Karpas-422 (cell line): ENCODE measurements at regions not wholly inside any gene's neighbourhood (a gene's known extent, or its start where the extent isn't known, plus 50 kb on each side); places are given as distances from the start of the nearest gene placed in this dataset.
A peak's percentile ranks its signal among the peaks of the same experiment; 100 is the strongest.

Experiments
- DNase-seq: peaks from one replicate; pipeline ENCODE4 v3.0.0-alpha.2; 2015
- H2AFZ ChIP-seq: fragments of 200-600 bp; sonication (generic); 2 replicates; pipeline ENCODE4 v1.6.1; 2014; ENCODE audit warnings: antibody characterized with exemption, low read length, mixed read lengths
- H3K27ac ChIP-seq: fragments of 200-600 bp; sonication (generic); 2 replicates; pipeline ENCODE4 v1.5.1; 2014; ENCODE audit warnings: mild to moderate bottlenecking, low read length, moderate library complexity
- H3K27me3 ChIP-seq: fragments of 200-600 bp; sonication (generic); 2 replicates; pipeline ENCODE4 v1.6.1; 2014; ENCODE audit warnings: low read length, mixed read lengths
- H3K36me3 ChIP-seq: fragments of 200-600 bp; sonication (generic); 2 replicates; pipeline ENCODE4 v1.6.1; 2014; ENCODE audit warnings: low read length, mixed read lengths; ENCODE audit not compliant: insufficient read depth
- H3K4me1 ChIP-seq: fragments of 200-600 bp; sonication (generic); 2 replicates; pipeline ENCODE4 v1.6.1; 2014; ENCODE audit warnings: mild to moderate bottlenecking, low read length, mixed read lengths
- H3K4me2 ChIP-seq: fragments of 200-600 bp; sonication (generic); 2 replicates; pipeline ENCODE4 v1.6.1; 2014; ENCODE audit warnings: low read length, low read depth, mild to moderate bottlenecking; ENCODE audit not compliant: poor library complexity, severe bottlenecking
- H3K4me3 ChIP-seq: fragments of 200-600 bp; sonication (generic); 2 replicates; pipeline ENCODE4 v1.5.1; 2014; ENCODE audit warnings: mild to moderate bottlenecking, antibody characterized with exemption, low read length, mixed read lengths
- H3K79me2 ChIP-seq: fragments of 200-600 bp; sonication (generic); 2 replicates; pipeline ENCODE4 v1.6.1; 2014; ENCODE audit warnings: mild to moderate bottlenecking, low read length, mixed read lengths
- H3K9ac ChIP-seq: fragments of 200-600 bp; sonication (generic); 2 replicates; pipeline ENCODE4 v1.6.0; 2014; ENCODE audit warnings: low read length
- H3K9me2 ChIP-seq: fragments of 200-600 bp; sonication (generic), shearing (Covaris generic); replicated peaks from 2 replicates; pipeline ENCODE4 v1.6.0; 2014; ENCODE audit warnings: mild to moderate bottlenecking, low read length, moderate library complexity; ENCODE audit not compliant: insufficient read depth
- H3K9me3 ChIP-seq: fragments of 300-700, 200-600 bp; sonication (generic); 2 replicates; pipeline ENCODE4 v1.6.1; 2014; ENCODE audit warnings: low read length, mixed read lengths
- H4K20me1 ChIP-seq: fragments of 200-600 bp; sonication (generic); 2 replicates; pipeline ENCODE4 v1.6.1; 2014; ENCODE audit warnings: mild to moderate bottlenecking, antibody characterized with exemption, low read length, low read depth; ENCODE audit not compliant: insufficient read depth

DNA sequence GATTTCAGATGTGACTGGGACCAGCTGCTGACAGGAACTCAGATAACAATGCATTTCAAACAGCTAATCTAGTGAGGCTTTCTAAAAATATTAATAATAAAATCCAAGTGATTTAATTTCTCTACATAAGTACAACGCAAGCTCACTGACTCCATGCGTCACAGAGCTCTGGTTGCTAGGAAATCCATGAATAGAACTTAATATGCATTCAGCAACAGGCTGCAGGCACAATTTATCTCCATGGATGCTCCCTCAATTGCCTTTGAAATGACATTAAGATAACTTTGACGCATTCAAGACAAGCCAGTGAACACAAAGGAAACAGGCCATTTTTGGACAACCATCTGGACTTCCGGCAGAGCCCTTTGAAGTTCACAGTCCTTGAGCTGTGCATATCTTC is 118.7 kb upstream of the COL1A2 start:
- no peak overlapping the region for H3K9ac ChIP-seq
- H3K9me2 ChIP-seq = no peaks in the 10 kb centered on the region
- no peak overlapping the region for H3K4me2 ChIP-seq
- no peak overlapping the region for H3K27ac ChIP-seq
- DNase-seq = no peak
- H3K4me3 ChIP-seq = no peak overlapping the region
- H3K27me3 ChIP-seq = no peaks in the 10 kb centered on the region
- H3K9me3 ChIP-seq = no peaks in the 10 kb centered on the region
- no peaks in the 10 kb centered on the region for H3K79me2 ChIP-seq
- no peaks in the 10 kb centered on the region for H4K20me1 ChIP-seq
- no peaks in the 10 kb centered on the region for H3K4me1 ChIP-seq
- H3K36me3 ChIP-seq = no peaks in the 10 kb centered on the region
- H2AFZ ChIP-seq = no peak overlapping the region

DNA sequence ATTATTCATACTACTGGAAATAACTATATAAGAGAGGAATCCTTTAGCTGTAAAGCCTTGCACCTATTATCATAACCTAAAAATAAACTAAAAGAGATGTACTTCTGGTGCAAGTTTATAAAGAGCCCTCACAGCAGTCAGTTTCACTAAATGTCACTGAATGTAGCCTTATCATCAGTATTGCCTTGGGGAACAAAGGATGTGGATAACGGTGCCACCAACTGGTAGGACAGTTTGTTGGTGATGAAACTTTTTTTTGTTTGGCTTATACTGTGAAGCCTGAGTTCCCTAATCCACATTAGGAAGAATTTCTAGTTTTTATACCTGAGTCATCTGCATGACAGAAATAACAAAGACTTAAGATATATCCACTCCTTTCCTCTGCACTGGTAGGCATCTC is 117.9 kb upstream of the COL1A2 start:
- peak; percentile 44 for DNase-seq

DNA sequence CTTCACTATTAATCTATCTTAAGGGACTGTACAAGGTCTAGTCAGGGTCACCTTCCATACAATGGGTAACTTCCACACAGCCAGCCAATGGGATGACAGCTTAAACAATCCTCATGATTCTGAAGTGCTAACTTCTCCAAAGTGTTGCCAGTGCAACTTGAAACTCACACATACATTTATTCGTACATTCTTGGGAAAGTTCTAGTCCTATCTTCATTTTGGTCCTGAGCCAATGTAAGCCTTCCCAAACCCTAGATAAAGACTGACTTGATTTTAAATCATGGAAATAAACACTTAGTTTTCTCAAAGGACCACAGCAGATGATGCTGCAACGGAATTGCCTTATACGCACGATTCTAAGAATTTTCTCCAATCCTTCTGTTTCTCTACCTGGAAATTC is 117.5 kb upstream of the COL1A2 start:
- no peaks in the 10 kb centered on the region for H3K27me3 ChIP-seq
- DNase-seq = no peak
- H3K4me1 ChIP-seq = no peaks in the 10 kb centered on the region
- H2AFZ ChIP-seq = no peak overlapping the region
- H3K9ac ChIP-seq = no peak overlapping the region
- no peaks in the 10 kb centered on the region for H3K9me3 ChIP-seq
- H3K79me2 ChIP-seq = no peaks in the 10 kb centered on the region
- H4K20me1 ChIP-seq = no peaks in the 10 kb centered on the region
- no peaks in the 10 kb centered on the region for H3K36me3 ChIP-seq
- H3K4me3 ChIP-seq = no peak overlapping the region
- H3K4me2 ChIP-seq = no peak overlapping the region
- H3K9me2 ChIP-seq = no peaks in the 10 kb centered on the region
- H3K27ac ChIP-seq = no peak overlapping the region

More for the DNA sequence above, 117.9 kb upstream of the COL1A2 start:
- no peaks in the 10 kb centered on the region for H3K9me3 ChIP-seq
- no peak overlapping the region for H3K27ac ChIP-seq
- H3K4me1 ChIP-seq = no peaks in the 10 kb centered on the region
- no peak overlapping the region for H3K4me3 ChIP-seq
- no peaks in the 10 kb centered on the region for H4K20me1 ChIP-seq
- no peaks in the 10 kb centered on the region for H3K9me2 ChIP-seq
- no peaks in the 10 kb centered on the region for H3K36me3 ChIP-seq
- no peaks in the 10 kb centered on the region for H3K79me2 ChIP-seq
- H2AFZ ChIP-seq = no peak overlapping the region
- no peak overlapping the region for H3K4me2 ChIP-seq
- H3K27me3 ChIP-seq = no peaks in the 10 kb centered on the region
- no peak overlapping the region for H3K9ac ChIP-seq

DNA sequence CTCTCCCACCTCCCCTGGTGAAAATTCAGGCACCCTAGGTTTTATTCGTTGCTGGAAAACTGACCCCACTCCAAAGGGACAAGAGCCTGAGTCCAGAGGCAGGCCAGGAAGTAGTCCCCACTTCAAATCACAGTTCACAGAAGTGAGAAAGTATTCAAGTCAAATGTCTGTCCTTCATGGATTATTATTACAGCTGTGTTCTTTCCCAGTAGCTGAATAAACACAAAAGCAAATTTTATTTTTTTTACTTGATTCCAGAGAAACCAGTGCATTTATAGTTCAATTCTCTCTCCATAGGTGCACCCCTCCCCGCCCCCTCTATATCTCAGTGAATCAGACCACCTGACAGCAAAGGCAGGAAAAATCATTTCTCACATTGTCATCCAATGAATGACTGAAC is 113.8 kb upstream of the COL1A2 start:
- no peak for DNase-seq
- Histone ChIP-seq H4K20me1 (no peaks in the 10 kb centered on the region), H2AFZ (no peak overlapping the region), H3K79me2 (no peaks in the 10 kb centered on the region), H3K9me2 (no peaks in the 10 kb centered on the region), H3K36me3 (no peaks in the 10 kb centered on the region), H3K27me3 (no peaks in the 10 kb centered on the region), H3K9ac (no peak overlapping the region), H3K4me1 (no peaks in the 10 kb centered on the region), H3K27ac (no peak overlapping the region), H3K9me3 (no peaks in the 10 kb centered on the region), H3K4me2 (no peak overlapping the region), H3K4me3 (no peak overlapping the region)

DNA sequence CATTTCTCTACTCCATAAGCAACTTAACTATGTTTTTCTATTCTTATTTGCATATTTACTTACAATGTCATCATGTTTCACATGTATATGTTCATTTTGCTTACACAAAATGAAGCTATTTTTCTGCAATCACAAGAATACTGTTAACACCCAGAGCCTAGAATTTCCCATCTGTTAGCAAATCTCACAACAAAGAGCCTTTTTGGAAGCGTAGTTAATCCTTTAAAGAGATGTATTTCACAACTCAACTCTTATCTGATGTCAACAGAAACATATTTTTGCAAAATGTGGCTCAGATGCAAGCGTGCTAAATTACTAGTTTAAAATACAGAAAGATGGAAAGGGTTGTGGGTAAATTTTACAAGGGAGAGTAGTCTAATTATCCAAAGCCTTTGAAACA is 110.6 kb upstream of the COL1A2 start:
- Histone ChIP-seq H2AFZ (no peak overlapping the region), H3K4me1 (no peaks in the 10 kb centered on the region), H4K20me1 (no peaks in the 10 kb centered on the region), H3K9me3 (no peaks in the 10 kb centered on the region), H3K27me3 (no peaks in the 10 kb centered on the region), H3K4me3 (no peak overlapping the region), H3K9ac (no peak overlapping the region), H3K27ac (no peak overlapping the region), H3K4me2 (no peak overlapping the region), H3K36me3 (no peaks in the 10 kb centered on the region), H3K79me2 (no peaks in the 10 kb centered on the region), H3K9me2 (no peaks in the 10 kb centered on the region)
- no peak for DNase-seq

DNA sequence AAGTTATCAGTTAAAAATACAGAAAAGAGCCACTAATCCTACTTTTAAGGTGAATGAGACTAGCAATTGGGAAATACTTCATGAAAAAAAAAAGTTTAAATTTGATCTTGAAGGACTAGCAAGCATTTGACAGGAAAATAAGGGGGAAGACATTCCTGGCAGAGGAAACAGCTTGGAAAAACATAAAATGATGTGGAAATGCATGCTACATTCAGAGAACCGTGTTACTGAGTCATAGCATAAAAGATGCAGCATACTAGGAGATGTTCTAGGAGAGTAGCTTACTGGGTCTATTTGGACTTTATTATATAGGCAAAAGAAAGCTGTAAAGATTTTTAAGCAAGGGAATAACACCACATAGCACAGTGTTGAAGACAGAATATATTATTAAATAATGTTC is 108.6 kb upstream of the COL1A2 start:
- no peak overlapping the region for H2AFZ ChIP-seq
- no peaks in the 10 kb centered on the region for H3K9me2 ChIP-seq
- H4K20me1 ChIP-seq = no peaks in the 10 kb centered on the region
- no peaks in the 10 kb centered on the region for H3K36me3 ChIP-seq
- no peak overlapping the region for H3K4me2 ChIP-seq
- DNase-seq = no peak
- H3K79me2 ChIP-seq = no peaks in the 10 kb centered on the region
- H3K4me1 ChIP-seq = no peaks in the 10 kb centered on the region
- H3K9me3 ChIP-seq = no peaks in the 10 kb centered on the region
- H3K27ac ChIP-seq = no peak overlapping the region
- H3K4me3 ChIP-seq = no peak overlapping the region
- H3K27me3 ChIP-seq = no peaks in the 10 kb centered on the region
- no peak overlapping the region for H3K9ac ChIP-seq

DNA sequence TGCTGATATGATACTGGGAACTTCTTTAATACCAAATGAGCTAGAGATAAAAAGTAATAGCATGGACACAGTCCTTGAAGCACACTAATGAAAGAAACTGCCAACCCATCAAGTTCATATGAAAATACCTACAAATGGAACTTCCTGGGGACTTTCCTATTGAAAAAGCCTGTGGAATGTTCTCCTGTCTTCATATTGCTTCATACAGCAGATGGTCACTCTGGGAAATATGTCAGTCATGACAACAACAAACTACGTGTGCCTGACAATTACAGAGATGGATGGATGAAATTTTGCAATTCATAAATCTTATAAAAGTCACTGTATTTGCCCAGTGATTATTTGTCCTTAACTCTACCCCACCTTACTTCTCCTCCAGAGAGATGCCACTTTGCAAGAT is 106.6 kb upstream of the COL1A2 start:
- H4K20me1 ChIP-seq = no peaks in the 10 kb centered on the region
- no peaks in the 10 kb centered on the region for H3K9me3 ChIP-seq
- H3K4me3 ChIP-seq = no peak overlapping the region
- H3K9ac ChIP-seq = no peak overlapping the region
- H3K9me2 ChIP-seq = no peaks in the 10 kb centered on the region
- no peaks in the 10 kb centered on the region for H3K27me3 ChIP-seq
- no peaks in the 10 kb centered on the region for H3K36me3 ChIP-seq
- DNase-seq = no peak
- H3K79me2 ChIP-seq = no peaks in the 10 kb centered on the region
- H3K27ac ChIP-seq = no peak overlapping the region
- H3K4me1 ChIP-seq = no peaks in the 10 kb centered on the region
- no peak overlapping the region for H3K4me2 ChIP-seq
- H2AFZ ChIP-seq = no peak overlapping the region

DNA sequence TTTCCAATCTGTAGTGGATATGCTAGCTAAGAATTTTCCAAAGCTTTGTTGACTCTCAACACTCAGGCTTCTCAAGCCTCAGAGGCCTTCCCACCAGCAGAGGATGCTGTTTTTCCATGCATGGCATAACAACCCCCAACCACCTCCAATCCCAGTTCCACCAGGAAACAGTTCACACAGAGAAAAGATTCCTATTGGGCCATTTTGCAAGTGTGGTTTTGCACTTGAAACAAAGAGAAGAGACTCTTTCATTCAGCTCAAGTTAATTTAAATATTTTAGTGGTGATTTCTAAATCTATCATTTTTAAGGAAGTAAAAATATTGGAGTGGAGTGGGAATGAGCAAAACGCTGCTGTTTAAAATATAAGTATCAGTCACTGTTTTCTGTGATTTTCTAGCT is 105.6 kb upstream of the COL1A2 start:
- H3K4me1 ChIP-seq = no peaks in the 10 kb centered on the region

DNA sequence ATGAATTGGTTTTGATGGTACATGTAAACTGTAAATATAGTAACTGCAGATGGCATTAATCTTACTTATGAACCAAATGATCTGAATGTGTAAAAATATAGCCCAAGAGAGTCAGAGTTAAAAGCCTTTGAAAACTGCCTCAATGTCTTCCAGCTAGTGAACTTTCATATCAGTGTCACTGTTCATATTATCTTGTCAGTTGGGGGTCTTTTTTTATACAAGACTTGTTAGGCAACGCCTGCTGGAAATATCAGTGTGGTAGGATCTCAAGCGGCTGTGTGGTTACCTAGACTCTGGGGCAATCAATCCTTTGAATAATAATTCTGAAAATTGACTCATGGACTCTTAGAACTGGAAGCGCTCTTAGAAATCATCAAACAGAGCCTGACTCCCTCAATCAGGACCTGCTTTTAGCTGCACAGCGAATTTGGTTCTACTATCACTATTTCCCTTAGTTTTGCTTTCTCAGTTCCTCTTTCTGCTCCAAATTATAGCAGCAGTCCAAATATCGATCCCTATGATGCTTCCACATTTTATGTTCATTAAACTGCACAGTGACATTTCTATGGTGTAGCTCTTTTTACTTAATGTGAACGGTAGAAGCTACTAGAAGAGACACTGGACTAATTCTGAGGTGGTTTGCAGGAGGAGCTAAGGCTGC is 100.1 kb upstream of the COL1A2 start:
- Histone ChIP-seq H3K9me3 (no peaks in the 10 kb centered on the region), H3K27ac (no peak overlapping the region), H2AFZ (no peak overlapping the region), H3K4me3 (no peak overlapping the region), H3K79me2 (no peaks in the 10 kb centered on the region), H3K4me2 (no peak overlapping the region), H3K4me1 (no peaks in the 10 kb centered on the region), H3K36me3 (no peaks in the 10 kb centered on the region), H4K20me1 (no peaks in the 10 kb centered on the region), H3K9ac (no peak overlapping the region), H3K9me2 (no peaks in the 10 kb centered on the region), H3K27me3 (no peaks in the 10 kb centered on the region)
- no peak for DNase-seq

More for the DNA sequence above, 105.6 kb upstream of the COL1A2 start:
- no peaks in the 10 kb centered on the region for H3K79me2 ChIP-seq
- DNase-seq = no peak
- no peak overlapping the region for H2AFZ ChIP-seq
- H3K4me3 ChIP-seq = no peak overlapping the region
- H4K20me1 ChIP-seq = no peaks in the 10 kb centered on the region
- H3K36me3 ChIP-seq = no peaks in the 10 kb centered on the region
- no peak overlapping the region for H3K9ac ChIP-seq
- no peaks in the 10 kb centered on the region for H3K9me2 ChIP-seq
- H3K27me3 ChIP-seq = no peaks in the 10 kb centered on the region
- H3K27ac ChIP-seq = no peak overlapping the region
- H3K9me3 ChIP-seq = no peaks in the 10 kb centered on the region
- no peak overlapping the region for H3K4me2 ChIP-seq
